Activated naive CD4-positive, alpha-beta T cell treated with anti-CD3 and anti-CD28 coated beads, Interleukin-2, amount 50 U/mL, for 72 hours (primary cell): ENCODE measurements at regions not wholly inside any gene's neighbourhood (a gene's known extent, or its start where the extent isn't known, plus 50 kb on each side); places are given as distances from the start of the nearest gene placed in this dataset.
A peak's percentile ranks its signal among the peaks of the same experiment; 100 is the strongest.
"Not testable (repeated sequence)": the region's sequence is repeated elsewhere in the genome, so short reads cannot be mapped to it uniquely, and the experiment has no call there.

Experiments
- ATAC-seq, 2 donors: fragments of 150-1000 bp; cut with Tn5 transposase; 2 replicates each; pipeline ENCODE4 v1.10.0; 2021; ENCODE audit warnings: mild to moderate bottlenecking in 2 of 2, moderate library complexity in 2 of 2
- DNase-seq, 2 donors: peaks; one replicate each; pipeline ENCODE4 v3.0.0; 2021 to 2022; ENCODE audit warnings: low spot score in 2 of 2
- H3K27ac Mint-ChIP-seq, 2 donors: one replicate each; pipeline ENCODE4 v1.8.0; 2022; ENCODE audit warnings: mild to moderate bottlenecking in 2 of 2, mixed read lengths in 2 of 2
- H3K36me3 Mint-ChIP-seq, 2 donors: one replicate each; pipeline ENCODE4 v1.8.0; 2022; ENCODE audit warnings: mixed read lengths in 2 of 2
- H3K9me3 Mint-ChIP-seq, 2 donors: one replicate each; pipeline ENCODE4 v1.8.0; 2022; ENCODE audit warnings: mixed read lengths in 2 of 2

- Mint-ChIP-seq H3K9me3 (no peaks in the 10 kb centered on the region), H3K27ac (no peak overlapping the region), H3K36me3 (peaks cover 0 to 5% of the 10 kb centered on the region in 2 donors)
Observed at GRCh38 chr2:217010173-217010572, 150.3 kb upstream of the TNP1 start.

GRCh38 chr2:217008794-217009193 lies 148.9 kb upstream of the TNP1 start:
- Mint-ChIP-seq H3K9me3 (no peaks in the 10 kb centered on the region), H3K27ac (peak overlapping the region in 1 of 2 donors; percentile 17), H3K36me3 (peaks cover 0 to 5% of the 10 kb centered on the region in 2 donors)
- DNase-seq (no peak), ATAC-seq (no peak)

More at GRCh38 chr2:217010173-217010572, 150.3 kb upstream of the TNP1 start:
- ATAC-seq (no peak), DNase-seq (no peak)

- ATAC-seq: no peak
- Mint-ChIP-seq H3K27ac (no peak overlapping the region), H3K36me3 (no peaks in the 10 kb centered on the region), H3K9me3 (no peaks in the 10 kb centered on the region)
- no peak for DNase-seq
Observed at GRCh38 chr2:217006217-217006616, 146.4 kb upstream of the TNP1 start.

- Mint-ChIP-seq H3K36me3 (no peaks in the 10 kb centered on the region), H3K9me3 (no peaks in the 10 kb centered on the region), H3K27ac (no peak overlapping the region)
- no peak for DNase-seq
- ATAC-seq: no peak
Observed at GRCh38 chr2:217004656-217005055, 144.8 kb upstream of the TNP1 start.

GRCh38 chr2:217001740-217002139 lies 141.9 kb upstream of the TNP1 start:
- Mint-ChIP-seq H3K9me3 (no peaks in the 10 kb centered on the region), H3K36me3 (no peaks in the 10 kb centered on the region), H3K27ac (no peak overlapping the region)
- ATAC-seq (no peak), DNase-seq (no peak)

- Mint-ChIP-seq H3K27ac (no peak overlapping the region), H3K36me3 (no peaks in the 10 kb centered on the region), H3K9me3 (no peaks in the 10 kb centered on the region)
- no peak for ATAC-seq
- DNase-seq: no peak
Observed at GRCh38 chr2:217000406-217000805, 140.5 kb upstream of the TNP1 start.

GRCh38 chr2:216996279-216996845 lies 136.5 kb upstream of the TNP1 start:
- H3K9me3 Mint-ChIP-seq: peaks cover 0 to 4% of the 10 kb centered on the region in 2 donors
- no peaks in the 10 kb centered on the region for H3K36me3 Mint-ChIP-seq
- H3K27ac Mint-ChIP-seq: no peak overlapping the region
- DNase-seq (no peak), ATAC-seq (no peak)

- ATAC-seq: no peak
- DNase-seq: no peak
- Mint-ChIP-seq H3K9me3 (peaks cover 0 to 4% of the 10 kb centered on the region in 2 donors), H3K27ac (no peak overlapping the region), H3K36me3 (no peaks in the 10 kb centered on the region)
Observed at GRCh38 chr2:216994353-216994854, 134.5 kb upstream of the TNP1 start.

- ATAC-seq (no peak), DNase-seq (no peak)
- peaks cover 0 to 9% of the 10 kb centered on the region in 2 donors for H3K9me3 Mint-ChIP-seq
- no peaks in the 10 kb centered on the region for H3K36me3 Mint-ChIP-seq
- H3K27ac Mint-ChIP-seq: no peak overlapping the region
Observed at GRCh38 chr2:216992056-216992675, 132.3 kb upstream of the TNP1 start.

- Mint-ChIP-seq H3K9me3 (peaks cover 0 to 9% of the 10 kb centered on the region in 2 donors), H3K36me3 (no peaks in the 10 kb centered on the region), H3K27ac (no peak overlapping the region)
- ATAC-seq (no peak), DNase-seq (no peak)
Observed at GRCh38 chr2:216991563-216991962, 131.7 kb upstream of the TNP1 start.

GRCh38 chr2:216989340-216990129 lies 129.7 kb upstream of the TNP1 start:
- ATAC-seq (no peak), DNase-seq (no peak)
- peak overlapping the region in 1 of 2 donors; percentile 1 for H3K27ac Mint-ChIP-seq
- peaks cover 0 to 9% of the 10 kb centered on the region in 2 donors for H3K9me3 Mint-ChIP-seq
- no peaks in the 10 kb centered on the region for H3K36me3 Mint-ChIP-seq

GRCh38 chr2:216987252-216987821 lies 127.5 kb upstream of the TNP1 start:
- Mint-ChIP-seq H3K36me3 (no peaks in the 10 kb centered on the region), H3K9me3 (peaks cover 0 to 9% of the 10 kb centered on the region in 2 donors), H3K27ac (no peak overlapping the region)
- DNase-seq (no peak), ATAC-seq (no peak)

- ATAC-seq (no peak), DNase-seq (no peak)
- Mint-ChIP-seq H3K27ac (no peak overlapping the region), H3K9me3 (peaks cover 0 to 4% of the 10 kb centered on the region in 2 donors), H3K36me3 (no peaks in the 10 kb centered on the region)
Observed at GRCh38 chr2:216985658-216986141, 125.8 kb upstream of the TNP1 start.

- ATAC-seq (no peak), DNase-seq (no peak)
- Mint-ChIP-seq H3K36me3 (no peaks in the 10 kb centered on the region), H3K9me3 (peaks cover 0 to 4% of the 10 kb centered on the region in 2 donors), H3K27ac (no peak overlapping the region)
Observed at GRCh38 chr2:216984937-216985336, 125.1 kb upstream of the TNP1 start.

- ATAC-seq, H3K36me3 Mint-ChIP-seq, H3K27ac Mint-ChIP-seq, H3K9me3 Mint-ChIP-seq, DNase-seq: not testable (repeated sequence)
Observed at GRCh38 chr2:216981951-216982350, 122.1 kb upstream of the TNP1 start.

GRCh38 chr2:216980510-216980909 lies 120.6 kb upstream of the TNP1 start:
- ATAC-seq, DNase-seq, H3K9me3 Mint-ChIP-seq, H3K27ac Mint-ChIP-seq, H3K36me3 Mint-ChIP-seq: not testable (repeated sequence)
